SK-N-MC (cell line): ENCODE measurements at regions not wholly inside any gene's neighbourhood (a gene's known extent, or its start where the extent isn't known, plus 50 kb on each side); places are given as distances from the start of the nearest gene placed in this dataset.
"Not testable (repeated sequence)": the region's sequence is repeated elsewhere in the genome, so short reads cannot be mapped to it uniquely, and the experiment has no call there.

Source experiments
- DNase-seq: peaks from one replicate; pipeline ENCODE4 v3.0.0-alpha.2; 2011; ENCODE audit warnings: low read depth, low spot score
- H3K27ac ChIP-seq: fragments of 200-600 bp; sonication (generic); 2 replicates; pipeline ENCODE4 v1.5.1; 2016; ENCODE audit warnings: mixed run types
- H3K36me3 ChIP-seq: fragments of 200-600 bp; sonication (generic); 2 replicates; pipeline ENCODE4 v1.6.1; 2017; ENCODE audit warnings: antibody characterized with exemption, low read length, mixed read lengths; ENCODE audit not compliant: insufficient read depth
- H3K4me3 ChIP-seq: fragments of 200-600 bp; sonication (generic); 2 replicates; pipeline ENCODE4 v1.5.1; 2016
- H3K9ac ChIP-seq: fragments of 200-600 bp; sonication (generic); 2 replicates; pipeline ENCODE4 v1.8.0; 2017; ENCODE audit warnings: mixed run types, mixed read lengths; ENCODE audit not compliant: insufficient read length
- H3K9me3 ChIP-seq: fragments of 200-600 bp; sonication (generic); 2 replicates; pipeline ENCODE4 v1.6.1; 2017; ENCODE audit warnings: low read depth, mild to moderate bottlenecking, antibody characterized with exemption, low read length, moderate library complexity, mixed read lengths
- EZH2 ChIP-seq: fragments of 200-600 bp; sonication (generic); IDR thresholded peaks from one replicate; pipeline ENCODE4 v1.6.1; 2017; ENCODE audit warnings: antibody characterized with exemption
- FOXP2 ChIP-seq: optimal IDR thresholded peaks from 2 replicates; pipeline ENCODE3; 2011; ENCODE audit warnings: mild to moderate bottlenecking, moderate library complexity; ENCODE audit not compliant: insufficient read depth; ENCODE audit errors: extremely low read length, control extremely low read depth
- POLR2AphosphoS5 ChIP-seq: IDR thresholded peaks from 2 replicates; pipeline ENCODE4 v1.6.1; 2012; ENCODE audit warnings: mild to moderate bottlenecking, low read depth, low read length, borderline replicate concordance

- DNase-seq, result no peak
- no peak overlapping the region for H3K9ac ChIP-seq
- H3K9me3 ChIP-seq, result no peaks in the 10 kb centered on the region
- TF ChIP-seq POLR2AphosphoS5 (no peak), FOXP2 (no peak), EZH2 (no peak)
- H3K4me3 ChIP-seq, result no peak overlapping the region
- no peak overlapping the region for H3K27ac ChIP-seq
- H3K36me3 ChIP-seq, result no peaks in the 10 kb centered on the region
These were observed 191.7 kb downstream of the EDN1 start for GRCh38 chr6:12481850-12482249.

- no peak for TF ChIP-seq EZH2
- no peak for TF ChIP-seq POLR2AphosphoS5
- no peak for TF ChIP-seq FOXP2
- Histone ChIP-seq H3K4me3 (no peak overlapping the region), H3K9ac (no peak overlapping the region), H3K9me3 (no peaks in the 10 kb centered on the region), H3K36me3 (no peaks in the 10 kb centered on the region), H3K27ac (no peak overlapping the region)
- DNase-seq, result no peak
These were observed 192.5 kb downstream of the EDN1 start for GRCh38 chr6:12482386-12483375.

- no peaks in the 10 kb centered on the region for H3K36me3 ChIP-seq
- no peak for TF ChIP-seq POLR2AphosphoS5
- TF ChIP-seq FOXP2, result no peak
- no peak for TF ChIP-seq EZH2
- no peak overlapping the region for H3K27ac ChIP-seq
- H3K9me3 ChIP-seq, result no peaks in the 10 kb centered on the region
- no peak overlapping the region for H3K4me3 ChIP-seq
- no peak overlapping the region for H3K9ac ChIP-seq
- DNase-seq, result no peak
These were observed 193.6 kb downstream of the EDN1 start for GRCh38 chr6:12483712-12484111.

DNA sequence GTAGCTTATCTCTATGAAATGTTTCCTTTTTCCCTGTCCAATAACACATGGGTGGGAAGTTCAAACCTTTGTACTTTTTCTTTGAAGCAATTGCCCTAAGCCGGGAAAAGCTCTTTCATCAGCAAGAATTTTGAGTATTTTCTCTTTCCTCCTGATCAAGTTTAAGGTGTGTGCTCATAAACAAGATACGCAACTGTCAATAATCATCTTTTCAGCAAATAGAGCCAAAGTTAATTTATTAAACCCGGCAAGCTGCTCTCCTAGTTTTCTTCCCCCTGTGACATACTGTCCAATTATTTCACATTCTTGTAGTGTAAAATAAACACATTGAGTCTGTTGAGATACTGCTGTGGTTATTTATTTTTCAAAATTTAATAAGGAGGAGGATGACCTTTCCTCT lies 194.4 kb downstream of the EDN1 start:
- Histone ChIP-seq H3K4me3 (no peak overlapping the region), H3K9me3 (no peaks in the 10 kb centered on the region), H3K36me3 (no peaks in the 10 kb centered on the region), H3K27ac (no peak overlapping the region), H3K9ac (no peak overlapping the region)
- no peak for DNase-seq
- TF ChIP-seq EZH2 (no peak), POLR2AphosphoS5 (no peak), FOXP2 (no peak)

GRCh38 chr6:12485226-12485764 lies 195.1 kb downstream of the EDN1 start:
- no peak overlapping the region for H3K27ac ChIP-seq
- H3K4me3 ChIP-seq, result no peak overlapping the region
- no peaks in the 10 kb centered on the region for H3K9me3 ChIP-seq

DNA sequence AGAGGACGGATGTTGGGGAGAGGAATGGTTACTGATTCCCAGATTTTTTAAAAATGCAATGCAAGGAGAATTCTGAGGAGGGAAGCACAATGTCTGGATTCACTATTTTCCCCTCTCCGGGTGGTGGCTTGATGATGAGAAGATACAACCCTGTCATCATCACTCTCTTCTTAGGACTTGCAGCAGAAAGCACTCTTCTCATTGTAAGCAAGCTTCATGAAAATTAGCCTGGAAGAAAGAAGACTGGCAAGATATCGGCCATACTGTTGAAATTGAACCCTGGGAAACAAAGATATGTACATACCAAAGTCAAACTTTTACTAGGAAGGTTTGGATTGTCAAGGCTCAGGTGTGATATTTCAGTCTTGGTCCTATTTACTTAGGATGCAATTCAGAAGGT lies 195.7 kb downstream of the EDN1 start:
- no peak for DNase-seq
- H3K4me3 ChIP-seq, result no peak overlapping the region
- no peaks in the 10 kb centered on the region for H3K9me3 ChIP-seq

More at GRCh38 chr6:12485226-12485764, 195.1 kb downstream of the EDN1 start:
- no peak for DNase-seq
- TF ChIP-seq FOXP2 (no peak), POLR2AphosphoS5 (no peak), EZH2 (no peak)
- H3K36me3 ChIP-seq, result no peaks in the 10 kb centered on the region
- no peak overlapping the region for H3K9ac ChIP-seq

DNA sequence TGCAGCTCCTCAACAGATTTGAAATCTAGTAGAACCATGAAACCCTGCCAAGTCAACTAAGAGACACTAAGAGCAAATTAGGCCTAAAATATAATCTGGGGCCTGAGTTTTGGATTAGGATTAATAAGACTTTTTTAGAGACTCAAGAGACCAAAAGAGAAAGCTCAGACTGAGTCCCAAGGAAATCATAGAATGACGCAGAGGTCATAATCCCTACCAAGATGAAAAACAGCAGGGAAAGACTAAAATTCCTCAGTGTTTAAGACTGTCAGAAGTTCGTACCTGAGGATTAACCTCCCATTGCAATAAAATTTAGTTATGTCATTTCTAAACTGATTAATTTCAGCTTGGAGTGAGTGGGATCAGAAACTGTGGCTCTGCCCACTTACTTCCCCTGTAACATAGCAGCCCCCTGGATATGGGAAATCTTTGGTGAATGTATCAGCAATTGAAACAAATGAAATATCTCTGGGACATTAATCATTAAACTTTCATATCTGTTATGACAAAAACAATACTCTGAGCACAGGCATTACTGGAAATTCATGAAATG lies 200.3 kb downstream of the EDN1 start:
- no peaks in the 10 kb centered on the region for H3K9me3 ChIP-seq
- TF ChIP-seq FOXP2, result no peak
- TF ChIP-seq POLR2AphosphoS5, result no peak
- no peak for TF ChIP-seq EZH2
- H3K9ac ChIP-seq, result no peak overlapping the region
- H3K4me3 ChIP-seq, result no peak overlapping the region
- no peak for DNase-seq
- H3K36me3 ChIP-seq, result no peaks in the 10 kb centered on the region
- H3K27ac ChIP-seq, result no peak overlapping the region

More for the DNA sequence above, 195.7 kb downstream of the EDN1 start:
- Histone ChIP-seq H3K9ac (no peak overlapping the region), H3K27ac (no peak overlapping the region), H3K36me3 (no peaks in the 10 kb centered on the region)
- TF ChIP-seq EZH2 (no peak), FOXP2 (no peak), POLR2AphosphoS5 (no peak)

GRCh38 chr6:12490904-12491571 lies 200.9 kb downstream of the EDN1 start:
- Histone ChIP-seq H3K4me3 (no peak overlapping the region), H3K9ac (no peak overlapping the region), H3K9me3 (no peaks in the 10 kb centered on the region), H3K36me3 (no peaks in the 10 kb centered on the region), H3K27ac (no peak overlapping the region)
- TF ChIP-seq FOXP2, result no peak
- TF ChIP-seq EZH2, result no peak
- TF ChIP-seq POLR2AphosphoS5, result no peak
- DNase-seq, result no peak

DNA sequence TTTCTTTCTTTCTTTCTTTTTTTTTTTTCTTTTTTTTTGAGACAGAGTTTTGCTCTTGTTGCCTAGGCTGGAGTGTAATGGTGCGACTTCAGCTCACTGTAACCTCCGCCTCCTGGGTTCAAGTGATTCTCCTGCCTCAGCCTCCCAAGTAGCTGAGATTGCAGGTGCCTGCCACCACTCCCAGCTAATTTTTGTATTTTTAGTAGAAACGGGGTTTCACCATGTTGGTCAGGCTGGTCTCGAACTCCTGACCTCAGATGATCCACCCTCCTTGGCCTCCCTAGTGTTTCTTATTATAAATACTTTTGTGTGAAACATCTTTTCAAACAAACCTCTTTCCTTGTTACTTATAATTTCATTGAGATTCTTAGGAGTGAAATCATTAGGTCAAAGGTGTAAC lies 202.8 kb downstream of the EDN1 start:
- not testable (repeated sequence) for H3K27ac ChIP-seq, H3K9ac ChIP-seq, DNase-seq

More for the DNA sequence above, 202.8 kb downstream of the EDN1 start:
- not testable (repeated sequence) for H3K9me3 ChIP-seq, H3K36me3 ChIP-seq, H3K4me3 ChIP-seq
